Endothelial cell of umbilical vein (primary cell): ENCODE measurements at regions not wholly inside any gene's neighbourhood (a gene's known extent, or its start where the extent isn't known, plus 50 kb on each side); places are given as distances from the start of the nearest gene placed in this dataset.

ENCODE experiments used
- BruUV-seq: library from RNA; stranded (reverse); fragments of 400-500 nt; replicated peaks from 2 replicates; lab custom pipeline; 2021; lab: Mats Ljungman, UMichigan
- CTCF ChIA-PET: fragments of 300-600, 350-600 bp; sonication (Branson Sonifier 250); formaldehyde crosslinking; loops from one replicate; lab custom pipeline; 2021; ENCODE audit warnings: antibody characterized with exemption, inconsistent platforms; lab: Charles Lee
- POLR2A ChIA-PET: fragments of 300-600, 350-600 bp; sonication (Branson Sonifier 250); formaldehyde crosslinking; loops from one replicate; lab custom pipeline; 2021; ENCODE audit warnings: antibody characterized with exemption, inconsistent platforms; lab: Charles Lee
- DNase-seq: peaks from one replicate; pipeline ENCODE4 v3.0.0-alpha.2; 2011; ENCODE audit warnings: low read depth, low spot score
- FAIRE-seq: peaks from 2 replicates; lab custom pipeline; 2011; peaks lifted over from hg19 to GRCh38; lab: Jason Lieb, UNC
- H2AFZ ChIP-seq: 2 replicates; pipeline ENCODE4 v1.6.0; 2012; ENCODE audit warnings: low read depth, low read length, control low read depth, inconsistent platforms
- H3K27ac ChIP-seq: 2 replicates; pipeline ENCODE4 v1.5.1; 2011; ENCODE audit warnings: low read depth, mild to moderate bottlenecking, control low read depth, low read length, moderate library complexity; ENCODE audit not compliant: insufficient read depth
- H3K27me3 ChIP-seq, 2 experiments: 2 replicates each; pipeline versions ENCODE4 v1.6.0 to v1.6.1; 2011; ENCODE audit warnings: low read length in 2 of 2, mixed read lengths in 1 of 2; ENCODE audit not compliant: control insufficient read depth in 2 of 2, insufficient read depth in 2 of 2
- H3K36me3 ChIP-seq, 2 experiments: 2 replicates in 1 of 2; 3 replicates in 1 of 2; pipeline ENCODE4 v1.5.1; 2011; ENCODE audit warnings: low read length in 2 of 2, mild to moderate bottlenecking in 1 of 2, moderate library complexity in 1 of 2; ENCODE audit not compliant: control insufficient read depth in 2 of 2, insufficient read depth in 2 of 2; ENCODE audit errors: extremely low read depth in 1 of 2
- H3K4me1 ChIP-seq: 3 replicates; pipeline ENCODE4 v1.5.1; 2011; ENCODE audit warnings: mild to moderate bottlenecking, low read length; ENCODE audit not compliant: control insufficient read depth, insufficient read depth; ENCODE audit errors: extremely low read depth
- H3K4me2 ChIP-seq: 2 replicates; pipeline ENCODE4 v1.6.1; 2011; ENCODE audit warnings: low read length, control low read depth, mixed read lengths; ENCODE audit not compliant: insufficient read depth
- H3K4me3 ChIP-seq, 3 experiments: fragments of 200-600 bp in 1 of 3; sonication (generic), shearing (Covaris generic) in 1 of 3; replicated peaks in 1 of 3; 2 replicates each; pipeline ENCODE4 v1.5.1; 2011 to 2016; ENCODE audit warnings: control low read depth in 3 of 3, low read length in 3 of 3, mild to moderate bottlenecking in 2 of 3, inconsistent platforms in 1 of 3, low read depth in 1 of 3, moderate library complexity in 1 of 3; ENCODE audit not compliant: insufficient read depth in 1 of 3
- H3K79me2 ChIP-seq: 2 replicates; pipeline ENCODE4 v1.6.0; 2012; ENCODE audit warnings: low read length, inconsistent platforms; ENCODE audit not compliant: control insufficient read depth, insufficient read depth
- H3K9ac ChIP-seq: replicated peaks from 2 replicates; pipeline ENCODE3; 2011; ENCODE audit warnings: low read length, control low read depth; ENCODE audit not compliant: insufficient read depth; ENCODE audit errors: extremely low read depth
- H3K9me1 ChIP-seq: replicated peaks from 3 replicates; pipeline ENCODE4 v1.6.0; 2011; ENCODE audit warnings: mild to moderate bottlenecking, low read length; ENCODE audit not compliant: control insufficient read depth, insufficient read depth; ENCODE audit errors: extremely low read depth
- H3K9me3 ChIP-seq: replicated peaks from 2 replicates; pipeline ENCODE4 v1.5.1; 2012; ENCODE audit warnings: low read length, inconsistent platforms; ENCODE audit not compliant: control insufficient read depth, insufficient read depth
- H4K20me1 ChIP-seq: replicated peaks from 2 replicates; pipeline ENCODE3; 2011; ENCODE audit warnings: mild to moderate bottlenecking, low read length; ENCODE audit not compliant: control insufficient read depth, insufficient read depth; ENCODE audit errors: extremely low read depth
- CTCF ChIP-seq, 2 donors: IDR thresholded peaks; 1 replicate in 1 of 2; 2 replicates in 1 of 2; pipeline ENCODE4 v1.5.1; 2011; ENCODE audit warnings: low read length in 2 of 2, mild to moderate bottlenecking in 2 of 2, moderate library complexity in 2 of 2, control low read depth in 1 of 2, inconsistent platforms in 1 of 2, low read depth in 1 of 2; ENCODE audit not compliant: insufficient read depth in 1 of 2; ENCODE audit errors: extremely low read depth in 1 of 2
- EZH2 ChIP-seq: IDR thresholded peaks from 2 replicates; pipeline ENCODE4 v1.6.1; 2012; ENCODE audit warnings: borderline replicate concordance, low read depth, mild to moderate bottlenecking, moderate library complexity, low read length, inconsistent platforms; ENCODE audit not compliant: severe bottlenecking
- FOS ChIP-seq: IDR thresholded peaks from 2 replicates; pipeline ENCODE4 v1.6.1; 2011; ENCODE audit warnings: mild to moderate bottlenecking, low read length, moderate library complexity, borderline replicate concordance; ENCODE audit not compliant: insufficient read depth
- GATA2 ChIP-seq: IDR thresholded peaks from 2 replicates; pipeline ENCODE4 v1.7.0; 2011; ENCODE audit warnings: low read depth, mild to moderate bottlenecking, moderate library complexity, mixed read lengths, low read length; ENCODE audit not compliant: insufficient read length, insufficient read depth
- JUN ChIP-seq: IDR thresholded peaks from 2 replicates; pipeline ENCODE4 v1.6.1; 2011; ENCODE audit warnings: borderline replicate concordance, low read depth; ENCODE audit not compliant: insufficient read length, insufficient read depth
- MAX ChIP-seq: IDR thresholded peaks from 2 replicates; pipeline ENCODE4 v1.6.1; 2011; ENCODE audit not compliant: insufficient read depth, insufficient read length
- MYC ChIP-seq: IDR thresholded peaks from one replicate; pipeline ENCODE4 v1.6.1; 2011; ENCODE audit warnings: mild to moderate bottlenecking, low read depth, low read length
- POLR2A ChIP-seq: IDR thresholded peaks from 2 replicates; pipeline ENCODE4 v1.6.1; 2012; ENCODE audit warnings: low read depth, mild to moderate bottlenecking, control low read depth, low read length
- POLR2AphosphoS5 ChIP-seq: IDR thresholded peaks from 2 replicates; pipeline ENCODE4 v1.6.1; 2012; ENCODE audit warnings: low read depth, mild to moderate bottlenecking, control low read depth, low read length, moderate library complexity; ENCODE audit not compliant: insufficient read depth
- dilution Hi-C: fragments of 300-500 bp; cut with MboI; formaldehyde crosslinking; loops from one replicate; pipeline ENCODE4 v1.15.0; 2019; ENCODE audit warnings: low sequenced_read_pairs; ENCODE audit not compliant: extremely low pct_ligation_motif_present
- intact Hi-C: fragments of 100-400 bp; cut with micrococcal nuclease; formaldehyde crosslinking; loops from one replicate; pipeline ENCODE4 v1.10.0; 2022

DNA sequence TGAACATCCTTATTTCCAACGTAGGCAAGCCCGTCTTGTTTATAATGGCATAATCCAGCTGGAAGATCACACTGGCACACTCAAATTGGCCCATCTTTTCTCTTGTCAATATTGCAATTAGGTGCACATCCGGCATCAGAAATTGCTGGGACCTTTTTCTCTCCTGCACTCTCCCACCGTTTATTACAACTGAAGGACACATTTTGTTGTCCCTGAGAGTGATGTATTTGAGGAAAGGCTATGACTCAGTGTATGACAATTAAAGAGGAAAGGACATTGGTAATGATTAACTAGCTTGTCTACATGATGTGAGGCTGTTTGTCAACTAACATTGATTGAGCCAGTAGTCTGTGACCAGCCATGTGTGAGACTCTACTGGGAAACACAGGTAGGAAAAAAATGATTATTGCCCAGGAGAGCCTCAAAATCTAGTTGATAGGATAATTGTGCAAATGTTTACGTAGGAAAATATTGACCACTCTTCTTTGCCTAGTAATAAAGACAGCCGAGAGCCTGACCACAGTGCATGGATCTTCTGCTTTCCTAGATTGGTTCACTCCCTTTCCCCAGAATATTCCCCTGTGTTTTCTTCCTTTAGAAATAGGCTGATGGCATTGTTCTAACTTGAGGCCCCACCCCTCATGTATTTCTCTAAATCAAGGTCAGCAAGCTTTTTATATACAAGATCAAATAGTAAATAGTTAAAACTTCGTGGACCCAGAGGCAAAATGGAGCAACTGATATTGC lies 230.0 kb upstream of the BTBD3 start:
- TF ChIP-seq FOS (no peak), EZH2 (no peak), GATA2 (no peak), POLR2A (no peak), POLR2AphosphoS5 (no peak), MYC (no peak), MAX (no peak), CTCF (IDR thresholded peaks at IDR 0.05; ENCODE audit: extremely low read depth in 1 of 2, insufficient read depth in 1 of 2, low read depth in 1 of 2, low read length in 2 of 2) (no peak), JUN (no peak)
- no peaks in the 10 kb centered on the region for H3K27me3 ChIP-seq
- peak overlapping the region; percentile 50 for H3K4me2 ChIP-seq
- H3K4me3 ChIP-seq = no peak overlapping the region
- DNase-seq = no peak
- H3K27ac ChIP-seq = no peak overlapping the region
- peaks cover 10% of the 10 kb centered on the region for H3K4me1 ChIP-seq
- peak overlapping the region; percentile 81 for H2AFZ ChIP-seq
- intact Hi-C loops (loop anchor here (5.0 kb wide), 1 partner anchor 90 kb away; no protein-coding TSS in a partner anchor), dilution Hi-C loops (no loop called here)
- H3K9me3 ChIP-seq = no peaks in the 10 kb centered on the region
- CTCF ChIA-PET = interaction anchor here (0.6 to 0.9 kb wide), 2 partner anchors 8 to 11 kb away, joined by 3 to 4 read pairs; no protein-coding TSS in a partner anchor
- H3K79me2 ChIP-seq = no peaks in the 10 kb centered on the region
- no peak for FAIRE-seq
- POLR2A ChIA-PET = no interaction called here
- no peaks in the 10 kb centered on the region for H3K36me3 ChIP-seq
- H4K20me1 ChIP-seq = no peaks in the 10 kb centered on the region
- H3K9ac ChIP-seq = no peak overlapping the region
- BruUV-seq = no TSS peak
- no peaks in the 10 kb centered on the region for H3K9me1 ChIP-seq
